HAP-1 (cell line): ENCODE measurements at regions not wholly inside any gene's neighbourhood (a gene's known extent, or its start where the extent isn't known, plus 50 kb on each side); places are given as distances from the start of the nearest gene placed in this dataset.
A peak's percentile ranks its signal among the peaks of the same experiment; 100 is the strongest.

ENCODE experiments used
- DNase-seq, 2 experiments: peaks; one replicate each; pipeline ENCODE4 v3.0.0-alpha.2; 2016 to 2020; ENCODE audit warnings: low spot score in 2 of 2
- H3K27me3 ChIP-seq: fragments of 250-450 bp; sonication (Bioruptor Pico); 2 replicates; pipeline ENCODE4 v1.5.1; 2020; ENCODE audit warnings: low read depth, mild to moderate bottlenecking, moderate library complexity
- H3K36me3 ChIP-seq: fragments of 250-450 bp; sonication (Bioruptor Pico); replicated peaks from 2 replicates; pipeline ENCODE4 v1.5.1; 2020; ENCODE audit warnings: mild to moderate bottlenecking
- H3K4me1 ChIP-seq: fragments of 250-450 bp; sonication (Bioruptor Pico); 2 replicates; pipeline ENCODE4 v1.5.1; 2020; ENCODE audit warnings: mild to moderate bottlenecking
- H3K4me3 ChIP-seq: fragments of 250-450 bp; sonication (Bioruptor Pico); 2 replicates; pipeline ENCODE4 v1.5.1; 2020; ENCODE audit warnings: mild to moderate bottlenecking, moderate library complexity
- H3K9me3 ChIP-seq: fragments of 250-450 bp; sonication (Bioruptor Pico); 2 replicates; pipeline ENCODE4 v1.5.1; 2020; ENCODE audit warnings: mild to moderate bottlenecking, moderate library complexity
- in situ Hi-C: fragments of 300-500 bp; cut with MboI; formaldehyde crosslinking; loops from 3 replicates; pipeline ENCODE4 v1.14.3; 2020; ENCODE audit warnings: low sequenced_read_pairs, inconsistent platforms, mixed read lengths

GRCh38 chr6:15062516-15063252 lies 183.2 kb upstream of the JARID2 start:
- H3K9me3 ChIP-seq: no peaks in the 10 kb centered on the region
- in situ Hi-C loops: no loop called here
- DNase-seq: no peak
- H3K4me1 ChIP-seq: peaks cover 13% of the 10 kb centered on the region
- no peak overlapping the region for H3K4me3 ChIP-seq
- H3K36me3 ChIP-seq: no peaks in the 10 kb centered on the region
- no peaks in the 10 kb centered on the region for H3K27me3 ChIP-seq

- no peak overlapping the region for H3K4me3 ChIP-seq
- H3K4me1 ChIP-seq: peaks cover 13% of the 10 kb centered on the region
- in situ Hi-C loops: no loop called here
- H3K9me3 ChIP-seq: no peaks in the 10 kb centered on the region
- no peaks in the 10 kb centered on the region for H3K27me3 ChIP-seq
- DNase-seq: no peak
- H3K36me3 ChIP-seq: no peaks in the 10 kb centered on the region
Observed at GRCh38 chr6:15063253-15063853, 182.5 kb upstream of the JARID2 start.

DNA sequence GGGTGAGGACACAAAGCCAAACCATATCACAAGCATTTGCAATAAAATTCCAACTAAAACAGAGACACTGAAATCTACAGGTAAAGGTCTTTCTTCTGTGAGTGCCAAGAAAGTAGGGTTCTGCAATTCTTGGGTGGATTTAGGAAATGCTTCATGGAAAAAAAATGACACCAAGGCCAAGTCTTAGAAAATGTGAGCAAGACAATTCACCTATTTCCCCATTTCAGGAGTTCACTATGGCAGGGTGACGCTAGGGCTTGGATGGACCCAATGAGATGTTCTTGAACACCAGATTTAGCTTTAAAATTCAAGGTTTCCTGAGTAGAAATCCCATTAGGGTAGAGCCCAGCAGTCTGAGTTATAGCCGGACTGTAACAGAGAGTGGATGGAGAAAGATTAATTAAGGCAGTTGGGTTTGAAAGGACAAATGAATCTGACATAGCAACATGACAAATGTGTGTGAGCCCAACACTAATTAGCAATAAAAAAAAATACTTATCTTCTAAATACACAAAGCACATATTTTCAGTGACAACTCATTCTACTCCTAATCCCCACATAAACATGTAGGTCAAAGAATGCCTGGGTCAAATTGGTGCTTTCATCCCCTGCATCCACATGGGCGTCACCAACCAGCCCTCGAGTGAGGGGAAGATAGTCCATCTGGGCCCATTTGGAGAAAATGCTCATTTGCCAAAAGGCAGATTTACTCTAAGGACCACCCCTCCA lies 180.4 kb upstream of the JARID2 start:
- H3K36me3 ChIP-seq: no peaks in the 10 kb centered on the region
- peak; percentile 44 to 66 for DNase-seq
- no peaks in the 10 kb centered on the region for H3K9me3 ChIP-seq
- in situ Hi-C loops: no loop called here
- no peaks in the 10 kb centered on the region for H3K27me3 ChIP-seq
- peaks cover 13% of the 10 kb centered on the region for H3K4me1 ChIP-seq
- no peak overlapping the region for H3K4me3 ChIP-seq

DNA sequence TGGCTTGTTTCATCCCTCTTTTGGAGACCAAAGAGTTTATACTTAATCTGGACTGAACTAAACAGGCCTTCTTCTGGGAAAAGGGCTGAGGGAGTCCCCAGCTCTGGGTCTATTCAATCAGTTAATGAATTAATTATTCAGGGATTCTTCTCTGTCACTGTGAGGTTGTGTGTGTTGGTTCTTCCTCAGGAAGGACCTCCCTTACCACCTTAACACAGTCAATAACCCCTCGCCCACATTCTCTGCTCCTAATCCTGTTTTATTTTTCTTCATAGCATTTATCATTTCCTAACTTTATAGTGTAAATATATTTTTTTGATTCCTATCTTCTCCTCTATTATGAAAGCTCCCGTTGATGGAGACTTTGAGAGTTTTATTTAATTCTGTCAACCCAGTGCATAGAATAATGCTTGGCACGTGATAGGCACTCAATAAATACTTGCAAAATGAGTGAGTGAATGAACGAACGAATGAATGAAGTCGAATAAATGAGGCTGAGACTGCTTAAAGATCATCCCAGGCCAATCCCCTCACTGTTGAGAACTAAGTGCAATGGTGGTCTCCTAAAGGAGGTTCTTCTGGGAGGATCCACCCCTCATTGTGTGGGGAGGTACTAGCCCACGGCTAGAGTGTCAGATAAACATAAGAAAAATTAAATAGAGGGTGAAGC lies 179.6 kb upstream of the JARID2 start:
- Histone ChIP-seq H3K4me1 (peaks cover 13% of the 10 kb centered on the region), H3K9me3 (no peaks in the 10 kb centered on the region), H3K27me3 (no peaks in the 10 kb centered on the region), H3K36me3 (no peaks in the 10 kb centered on the region), H3K4me3 (no peak overlapping the region)
- in situ Hi-C loops: no loop called here
- no peak for DNase-seq

DNA sequence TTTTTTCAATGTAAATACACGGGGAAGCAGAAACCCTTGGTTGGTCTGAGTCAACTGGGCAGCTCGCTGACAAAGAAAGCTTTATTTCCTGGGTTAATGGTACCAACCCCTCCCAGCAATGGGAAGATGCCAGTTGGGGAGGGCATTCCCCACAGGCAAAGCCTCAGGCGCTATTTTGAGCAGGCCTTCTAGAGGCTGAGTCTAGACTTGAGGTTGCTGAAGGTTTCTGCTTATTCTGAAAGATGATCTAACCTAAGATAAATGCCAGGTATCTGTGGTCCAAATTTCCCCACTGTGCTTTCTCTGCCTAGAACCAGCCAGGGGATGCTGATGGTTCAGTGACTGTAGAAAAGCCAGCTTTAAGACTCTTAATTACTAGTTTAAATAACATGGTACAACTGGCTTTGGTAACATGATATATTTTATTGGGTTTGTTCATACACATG lies 172.5 kb upstream of the JARID2 start:
- Histone ChIP-seq H3K4me1 (no peaks in the 10 kb centered on the region), H3K9me3 (no peaks in the 10 kb centered on the region), H3K36me3 (no peaks in the 10 kb centered on the region), H3K4me3 (no peak overlapping the region), H3K27me3 (no peaks in the 10 kb centered on the region)
- DNase-seq: no peak
- in situ Hi-C loops: no loop called here

DNA sequence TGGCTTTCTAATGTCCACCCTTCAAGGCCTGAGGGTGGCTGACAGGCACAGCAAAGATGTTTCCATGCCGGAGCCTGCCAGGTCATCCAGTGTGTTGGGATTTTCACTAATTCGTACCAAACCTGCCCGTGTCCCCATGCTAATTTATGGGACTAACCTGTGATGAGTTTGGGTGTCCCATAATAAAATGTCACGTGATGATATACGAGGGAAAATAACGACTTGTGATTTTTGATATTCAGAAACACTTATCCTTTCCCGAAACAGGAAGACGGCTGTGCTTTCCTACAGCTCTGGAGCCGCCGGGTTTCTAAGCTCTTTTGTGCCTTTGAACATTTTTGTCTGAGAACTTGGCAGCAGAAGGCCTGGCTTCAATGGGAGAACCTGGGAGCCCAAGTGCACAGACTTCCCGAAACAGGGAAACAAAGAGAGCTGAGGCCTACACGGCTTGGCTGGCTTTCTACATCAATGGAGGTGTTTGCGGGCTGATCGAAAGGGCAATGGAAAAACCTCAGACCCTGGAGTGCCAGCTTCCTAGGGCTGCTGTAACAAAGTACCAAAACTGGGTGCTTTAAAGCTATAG lies 171.9 kb upstream of the JARID2 start:
- Histone ChIP-seq H3K4me1 (no peaks in the 10 kb centered on the region), H3K9me3 (no peaks in the 10 kb centered on the region), H3K4me3 (no peak overlapping the region), H3K36me3 (no peaks in the 10 kb centered on the region), H3K27me3 (no peaks in the 10 kb centered on the region)
- in situ Hi-C loops: no loop called here
- no peak for DNase-seq

GRCh38 chr6:15074806-15075205 lies 171.1 kb upstream of the JARID2 start:
- Histone ChIP-seq H3K36me3 (no peaks in the 10 kb centered on the region), H3K4me3 (no peak overlapping the region), H3K9me3 (no peaks in the 10 kb centered on the region), H3K4me1 (no peaks in the 10 kb centered on the region), H3K27me3 (no peaks in the 10 kb centered on the region)
- DNase-seq: no peak
- in situ Hi-C loops: no loop called here

DNA sequence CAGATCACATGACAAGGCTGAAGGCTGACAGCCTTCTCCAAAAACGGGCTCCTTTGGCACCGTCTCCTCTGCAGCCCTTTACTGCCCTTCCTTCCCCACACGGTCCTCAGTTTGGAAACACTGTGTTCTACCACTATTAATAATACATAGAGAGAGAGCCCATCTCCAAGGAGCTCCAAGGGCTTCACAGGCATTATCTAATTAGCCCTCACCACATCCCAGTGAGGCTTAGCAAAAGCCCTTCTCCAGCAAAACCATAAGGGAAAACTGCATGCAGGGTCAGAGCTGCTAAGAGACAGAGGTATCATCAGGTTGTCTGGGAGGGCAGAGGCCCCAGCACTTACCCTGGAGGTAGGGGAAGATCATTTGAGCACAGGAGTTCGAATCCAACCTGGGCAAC lies 169.3 kb upstream of the JARID2 start:
- in situ Hi-C loops: no loop called here

DNA sequence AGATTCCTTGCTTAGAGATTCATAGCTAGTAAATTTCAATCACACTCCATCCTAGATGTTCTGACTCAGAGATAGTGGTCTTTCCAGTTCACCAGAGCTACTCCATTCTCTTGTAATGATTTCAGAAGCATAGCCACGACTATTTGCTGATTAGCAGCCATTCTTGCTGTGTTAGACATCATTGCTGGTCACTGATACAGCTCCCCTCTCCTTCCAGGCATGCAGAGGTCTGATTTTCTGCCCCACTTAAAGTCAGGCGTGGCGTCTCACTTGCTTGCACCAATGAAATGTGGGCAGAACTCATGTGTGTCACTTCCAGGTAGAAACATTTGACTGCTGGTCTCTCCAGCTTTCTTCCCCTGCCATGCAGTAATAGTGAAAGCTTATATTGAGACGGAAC lies 168.9 kb upstream of the JARID2 start:
- Histone ChIP-seq H3K4me1 (no peaks in the 10 kb centered on the region), H3K27me3 (no peaks in the 10 kb centered on the region), H3K9me3 (no peaks in the 10 kb centered on the region), H3K36me3 (no peaks in the 10 kb centered on the region), H3K4me3 (no peak overlapping the region)
- in situ Hi-C loops: no loop called here
- DNase-seq: no peak

More for the DNA sequence above, 169.3 kb upstream of the JARID2 start:
- no peaks in the 10 kb centered on the region for H3K27me3 ChIP-seq
- H3K9me3 ChIP-seq: no peaks in the 10 kb centered on the region
- no peaks in the 10 kb centered on the region for H3K4me1 ChIP-seq
- H3K4me3 ChIP-seq: no peak overlapping the region
- no peak for DNase-seq
- no peaks in the 10 kb centered on the region for H3K36me3 ChIP-seq

- Histone ChIP-seq H3K36me3 (no peaks in the 10 kb centered on the region), H3K4me1 (no peaks in the 10 kb centered on the region), H3K9me3 (no peaks in the 10 kb centered on the region), H3K27me3 (no peaks in the 10 kb centered on the region), H3K4me3 (no peak overlapping the region)
- DNase-seq: no peak
- in situ Hi-C loops: no loop called here
Observed at GRCh38 chr6:15077961-15078360, 167.9 kb upstream of the JARID2 start.

GRCh38 chr6:15079288-15079817 lies 166.5 kb upstream of the JARID2 start:
- H3K4me1 ChIP-seq: no peaks in the 10 kb centered on the region
- no peak overlapping the region for H3K4me3 ChIP-seq
- in situ Hi-C loops: no loop called here
- no peaks in the 10 kb centered on the region for H3K27me3 ChIP-seq
- no peaks in the 10 kb centered on the region for H3K36me3 ChIP-seq
- no peaks in the 10 kb centered on the region for H3K9me3 ChIP-seq
- DNase-seq: no peak

- no peaks in the 10 kb centered on the region for H3K36me3 ChIP-seq
- in situ Hi-C loops: no loop called here
- no peak for DNase-seq
- H3K4me3 ChIP-seq: no peak overlapping the region
- H3K4me1 ChIP-seq: no peaks in the 10 kb centered on the region
- no peaks in the 10 kb centered on the region for H3K9me3 ChIP-seq
- no peaks in the 10 kb centered on the region for H3K27me3 ChIP-seq
Observed at GRCh38 chr6:15080895-15081294, 165.0 kb upstream of the JARID2 start.

DNA sequence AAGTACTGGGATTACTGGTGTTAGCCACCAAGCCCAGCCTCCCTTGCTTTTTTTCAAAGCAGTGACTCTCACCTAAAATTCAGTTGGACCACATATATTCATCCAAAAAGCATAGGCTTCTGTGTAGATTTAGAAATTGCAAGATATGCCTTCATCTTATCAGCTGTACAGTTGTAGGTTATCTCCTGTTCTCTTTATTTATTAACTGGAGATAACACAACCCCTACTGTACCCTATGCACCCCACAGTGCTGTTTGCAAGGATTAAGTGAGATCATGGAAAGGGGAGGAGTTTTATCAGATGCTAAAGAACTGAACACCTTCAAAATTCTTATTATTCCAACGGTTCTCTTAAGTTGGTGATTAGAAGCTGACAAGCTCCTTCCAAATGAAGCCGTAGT lies 164.4 kb upstream of the JARID2 start:
- H3K36me3 ChIP-seq: no peaks in the 10 kb centered on the region
- no peak overlapping the region for H3K4me3 ChIP-seq
- no peaks in the 10 kb centered on the region for H3K4me1 ChIP-seq
- no peak for DNase-seq
- in situ Hi-C loops: no loop called here
- H3K27me3 ChIP-seq: no peaks in the 10 kb centered on the region
- no peaks in the 10 kb centered on the region for H3K9me3 ChIP-seq
